Testis (tissue), 2 donors: ENCODE measurements at regions not wholly inside any gene's neighbourhood (a gene's known extent, or its start where the extent isn't known, plus 50 kb on each side); places are given as distances from the start of the nearest gene placed in this dataset.

ENCODE experiments used
- CTCF ChIP-seq, 3 experiments: fragments of 450-650 bp in 2 of 3; fragments of 200-600 bp in 1 of 3; sonication (generic) in 1 of 3; IDR thresholded peaks; one replicate each; pipeline ENCODE4 v1.5.1; 2016 to 2019; ENCODE audit warnings: antibody characterized with exemption in 3 of 3, mild to moderate bottlenecking in 2 of 3, moderate library complexity in 1 of 3
- POLR2A ChIP-seq: fragments of 450-650 bp; IDR thresholded peaks from one replicate; pipeline ENCODE4 v1.6.1; 2017; ENCODE audit warnings: antibody characterized with exemption, mild to moderate bottlenecking, moderate library complexity

GRCh38 chr6:53413326-53413725, 64.6 kb upstream of the ELOVL5 start:
- no peak for TF ChIP-seq CTCF (IDR thresholded peaks at IDR 0.05)
- TF ChIP-seq POLR2A = no peak
